Kidney (tissue), 13 donors: ENCODE measurements at regions not wholly inside any gene's neighbourhood (a gene's known extent, or its start where the extent isn't known, plus 50 kb on each side); places are given as distances from the start of the nearest gene placed in this dataset.

Experiments used
- DNase-seq, 5 donors: peaks; one replicate each; pipeline ENCODE4 v3.0.0-alpha.2; 2013 to 2020
- FAIRE-seq: peaks from 2 replicates; lab custom pipeline; 2012; peaks lifted over from hg19 to GRCh38; lab: Jason Lieb, UNC
- H3K27ac ChIP-seq, 2 donors: one replicate each; pipeline ENCODE4 v1.7.0; 2013; ENCODE audit warnings: low read depth in 2 of 2, low read length in 2 of 2, inconsistent platforms in 1 of 2
- H3K27me3 ChIP-seq: one replicate; pipeline ENCODE4 v1.7.1; 2013; ENCODE audit warnings: low read length, inconsistent platforms; ENCODE audit not compliant: control insufficient read depth, insufficient read depth
- H3K36me3 ChIP-seq, 3 donors: one replicate each; pipeline versions ENCODE4 v1.7.0 to v1.7.1; 2013; ENCODE audit warnings: low read length in 3 of 3, control low read depth in 1 of 3, inconsistent platforms in 1 of 3; ENCODE audit not compliant: insufficient read depth in 3 of 3, control insufficient read depth in 2 of 3
- H3K4me1 ChIP-seq, 3 donors: one replicate each; pipeline versions ENCODE4 v1.7.0 to v1.7.1; 2013; ENCODE audit warnings: low read length in 3 of 3, inconsistent platforms in 1 of 3, low read depth in 1 of 3; ENCODE audit not compliant: control insufficient read depth in 2 of 3, insufficient read depth in 2 of 3
- H3K4me3 ChIP-seq, 3 donors: one replicate each; pipeline versions ENCODE4 v1.7.0 to v1.8.1; 2013; ENCODE audit warnings: low read length in 3 of 3, control low read depth in 1 of 3, inconsistent platforms in 1 of 3
- H3K9ac ChIP-seq, 3 donors: one replicate each; pipeline versions ENCODE4 v1.7.0 to v1.7.1; 2013; ENCODE audit warnings: low read length in 3 of 3, control low read depth in 1 of 3, inconsistent platforms in 1 of 3
- H3K9me3 ChIP-seq, 3 donors: one replicate each; pipeline versions ENCODE4 v1.7.0 to v1.7.1; 2013; ENCODE audit warnings: low read length in 3 of 3, control low read depth in 1 of 3, inconsistent platforms in 1 of 3; ENCODE audit not compliant: control insufficient read depth in 2 of 3, insufficient read depth in 1 of 3
- CTCF ChIP-seq: IDR thresholded peaks from 3 replicates; pipeline ENCODE4 v1.5.1; 2012; ENCODE audit warnings: mild to moderate bottlenecking, moderate library complexity, borderline replicate concordance; ENCODE audit not compliant: insufficient read depth; ENCODE audit errors: extremely low read depth
- intact Hi-C: fragments of 100-400 bp; cut with DNase I; formaldehyde crosslinking; loops from one replicate; pipeline ENCODE4 v1.11.1; 2022
- donor health status: control.
- donor health status: control.
- donor health status: control.
- donor health status: control.
- donor health status: control.
- donor health status: DM: yes; HTN: yes; CAD: no.
- donor health status: Normal renal cell carcinoma (clear cell type).

- H3K36me3 ChIP-seq = no peaks in the 10 kb centered on the region
- FAIRE-seq = no peak
- TF ChIP-seq CTCF = no peak
- intact Hi-C loops = no loop called here
- no peak overlapping the region for H3K27ac ChIP-seq
- no peaks in the 10 kb centered on the region for H3K27me3 ChIP-seq
- DNase-seq = no peak
- no peak overlapping the region for H3K9ac ChIP-seq
- no peaks in the 10 kb centered on the region for H3K4me1 ChIP-seq
- H3K4me3 ChIP-seq = no peak overlapping the region
- no peaks in the 10 kb centered on the region for H3K9me3 ChIP-seq
Measured at GRCh38 chr18:78696698-78697435, 282.8 kb upstream of the SALL3 start.

- intact Hi-C loops = no loop called here
- no peak for FAIRE-seq
- H3K9ac ChIP-seq = no peak overlapping the region
- no peaks in the 10 kb centered on the region for H3K27me3 ChIP-seq
- H3K4me3 ChIP-seq = no peak overlapping the region
- no peaks in the 10 kb centered on the region for H3K36me3 ChIP-seq
- no peak overlapping the region for H3K27ac ChIP-seq
- no peak for TF ChIP-seq CTCF
- H3K9me3 ChIP-seq = no peaks in the 10 kb centered on the region
- H3K4me1 ChIP-seq = no peaks in the 10 kb centered on the region
- no peak for DNase-seq
Measured at GRCh38 chr18:78697446-78697845, 282.2 kb upstream of the SALL3 start.

- DNase-seq (no peak), FAIRE-seq (no peak)
- intact Hi-C loops = no loop called here
- Histone ChIP-seq H3K36me3 (no peaks in the 10 kb centered on the region), H3K27ac (no peak overlapping the region), H3K9ac (no peak overlapping the region), H3K9me3 (no peaks in the 10 kb centered on the region), H3K27me3 (no peaks in the 10 kb centered on the region), H3K4me3 (no peak overlapping the region), H3K4me1 (no peaks in the 10 kb centered on the region)
- no peak for TF ChIP-seq CTCF
Measured at GRCh38 chr18:78698914-78699313, 280.7 kb upstream of the SALL3 start.

- intact Hi-C loops = no loop called here
- H3K9me3 ChIP-seq = no peaks in the 10 kb centered on the region
- no peak for FAIRE-seq
- DNase-seq = peak in 1 of 5 donors; percentile 24
- H3K9ac ChIP-seq = no peak overlapping the region
- H3K27ac ChIP-seq = no peak overlapping the region
- no peaks in the 10 kb centered on the region for H3K27me3 ChIP-seq
- no peak for TF ChIP-seq CTCF
- no peaks in the 10 kb centered on the region for H3K36me3 ChIP-seq
- no peak overlapping the region for H3K4me3 ChIP-seq
- H3K4me1 ChIP-seq = no peaks in the 10 kb centered on the region
Measured at GRCh38 chr18:78699499-78699898, 280.1 kb upstream of the SALL3 start.
